ENCODE measurements at regions not wholly inside any gene's neighbourhood (a gene's known extent, or its start where the extent isn't known, plus 50 kb on each side); places are given as distances from the start of the nearest gene placed in this dataset.

DNA sequence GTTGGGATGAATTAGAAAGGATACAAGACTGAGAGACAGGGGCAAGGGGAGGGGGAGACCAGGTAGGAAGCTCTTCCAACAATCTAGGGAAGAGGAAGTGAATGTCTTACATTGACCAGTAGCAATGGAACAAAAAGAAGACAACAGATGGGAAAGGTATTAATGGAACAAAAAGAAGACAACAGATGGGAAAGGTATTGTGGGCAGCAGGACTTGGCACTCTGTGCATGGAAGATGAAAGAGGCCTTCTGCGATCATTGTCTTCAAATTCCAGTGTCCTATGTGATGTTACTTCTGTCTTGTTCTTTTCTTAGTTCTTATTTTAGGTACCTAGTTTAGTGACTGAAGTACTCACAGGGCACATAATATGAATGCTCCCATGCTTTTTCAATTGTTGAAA is 161.8 kb downstream of the PALM2AKAP2 start:
- H3K4me1 ChIP-seq, result no peaks in the 10 kb centered on the region
- TF ChIP-seq EZH2phosphoT487 (IDR thresholded peaks at IDR 0.05) (no peak), EZH2 (IDR thresholded peaks at IDR 0.05) (no peak)
- TF ChIP-seq, protein P1, sequence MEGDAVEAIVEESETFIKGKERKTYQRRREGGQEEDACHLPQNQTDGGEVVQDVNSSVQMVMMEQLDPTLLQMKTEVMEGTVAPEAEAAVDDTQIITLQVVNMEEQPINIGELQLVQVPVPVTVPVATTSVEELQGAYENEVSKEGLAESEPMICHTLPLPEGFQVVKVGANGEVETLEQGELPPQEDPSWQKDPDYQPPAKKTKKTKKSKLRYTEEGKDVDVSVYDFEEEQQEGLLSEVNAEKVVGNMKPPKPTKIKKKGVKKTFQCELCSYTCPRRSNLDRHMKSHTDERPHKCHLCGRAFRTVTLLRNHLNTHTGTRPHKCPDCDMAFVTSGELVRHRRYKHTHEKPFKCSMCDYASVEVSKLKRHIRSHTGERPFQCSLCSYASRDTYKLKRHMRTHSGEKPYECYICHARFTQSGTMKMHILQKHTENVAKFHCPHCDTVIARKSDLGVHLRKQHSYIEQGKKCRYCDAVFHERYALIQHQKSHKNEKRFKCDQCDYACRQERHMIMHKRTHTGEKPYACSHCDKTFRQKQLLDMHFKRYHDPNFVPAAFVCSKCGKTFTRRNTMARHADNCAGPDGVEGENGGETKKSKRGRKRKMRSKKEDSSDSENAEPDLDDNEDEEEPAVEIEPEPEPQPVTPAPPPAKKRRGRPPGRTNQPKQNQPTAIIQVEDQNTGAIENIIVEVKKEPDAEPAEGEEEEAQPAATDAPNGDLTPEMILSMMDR (IDR thresholded peaks at IDR 0.05), result no peak
- no peaks in the 10 kb centered on the region for H3K27me3 ChIP-seq
- no peak overlapping the region for H3K4me2 ChIP-seq
- no peaks in the 10 kb centered on the region for H3F3A ChIP-seq (ENCODE audit: low read depth)
- H4K20me1 ChIP-seq (ENCODE audit: low read depth), result no peaks in the 10 kb centered on the region
- no peaks in the 10 kb centered on the region for H3K9me3 ChIP-seq (ENCODE audit: low read depth)
- H3K4me1 Mint-ChIP-seq, result peaks cover 7% of the 10 kb centered on the region
- peaks cover 1% of the 10 kb centered on the region for H3K36me3 Mint-ChIP-seq
- H3K79me2 ChIP-seq (ENCODE audit: low read depth), result no peaks in the 10 kb centered on the region
- H3K9ac ChIP-seq, result no peak overlapping the region
- no peak for DNase-seq (ENCODE audit: low spot score)
- no peaks in the 10 kb centered on the region for H3K9me3 Mint-ChIP-seq
- no peak overlapping the region for H3K4me3 ChIP-seq
- no peak overlapping the region for H3K27ac Mint-ChIP-seq
- H3K4me3 Mint-ChIP-seq, result no peak overlapping the region
- H3K27me3 Mint-ChIP-seq (ENCODE audit: insufficient read depth, low read depth), result no peaks in the 10 kb centered on the region
- H2AFZ ChIP-seq (replicated peaks), result no peak overlapping the region
- H3K36me3 ChIP-seq, result no peaks in the 10 kb centered on the region
- H3K27ac ChIP-seq, result no peak overlapping the region

DNA sequence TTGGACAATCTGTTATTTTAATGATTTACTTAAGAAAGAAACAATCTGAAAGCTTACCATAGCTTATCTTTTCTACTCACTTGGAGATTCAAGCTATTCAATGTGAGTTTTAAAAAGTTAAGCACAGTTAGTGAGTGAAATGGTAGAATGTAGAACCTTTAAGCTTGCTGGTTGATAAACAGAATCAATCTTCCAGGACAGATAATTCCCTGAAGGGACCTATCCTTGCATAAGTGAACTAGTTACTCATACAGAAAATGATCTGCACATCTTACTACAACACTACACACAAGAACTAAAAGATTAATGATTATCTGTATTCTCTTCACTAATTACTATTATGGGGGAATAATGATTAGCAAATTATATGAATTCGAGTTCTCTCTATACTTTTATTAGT is 165.6 kb downstream of the PALM2AKAP2 start:
- Mint-ChIP-seq H3K4me3 (no peak overlapping the region), H3K9me3 (no peaks in the 10 kb centered on the region), H3K4me1 (peaks cover 3% of the 10 kb centered on the region), H3K27ac (no peak overlapping the region), H3K27me3 (ENCODE audit: insufficient read depth, low read depth) (peaks cover 2% of the 10 kb centered on the region), H3K36me3 (peaks cover 1% of the 10 kb centered on the region)
- DNase-seq (ENCODE audit: low spot score), result no peak
- Histone ChIP-seq H3K9me3 (ENCODE audit: low read depth) (no peaks in the 10 kb centered on the region), H3K79me2 (ENCODE audit: low read depth) (no peaks in the 10 kb centered on the region), H3K4me2 (no peak overlapping the region), H3K9ac (no peak overlapping the region), H4K20me1 (ENCODE audit: low read depth) (no peaks in the 10 kb centered on the region), H3F3A (ENCODE audit: low read depth) (no peaks in the 10 kb centered on the region), H3K27me3 (no peaks in the 10 kb centered on the region), H3K36me3 (no peaks in the 10 kb centered on the region), H2AFZ (replicated peaks) (no peak overlapping the region), H3K4me1 (no peaks in the 10 kb centered on the region), H3K27ac (no peak overlapping the region), H3K4me3 (no peak overlapping the region)
- TF ChIP-seq, protein P1 (IDR thresholded peaks at IDR 0.05), result no peak
- TF ChIP-seq EZH2phosphoT487 (IDR thresholded peaks at IDR 0.05) (no peak), EZH2 (IDR thresholded peaks at IDR 0.05) (no peak)

DNA sequence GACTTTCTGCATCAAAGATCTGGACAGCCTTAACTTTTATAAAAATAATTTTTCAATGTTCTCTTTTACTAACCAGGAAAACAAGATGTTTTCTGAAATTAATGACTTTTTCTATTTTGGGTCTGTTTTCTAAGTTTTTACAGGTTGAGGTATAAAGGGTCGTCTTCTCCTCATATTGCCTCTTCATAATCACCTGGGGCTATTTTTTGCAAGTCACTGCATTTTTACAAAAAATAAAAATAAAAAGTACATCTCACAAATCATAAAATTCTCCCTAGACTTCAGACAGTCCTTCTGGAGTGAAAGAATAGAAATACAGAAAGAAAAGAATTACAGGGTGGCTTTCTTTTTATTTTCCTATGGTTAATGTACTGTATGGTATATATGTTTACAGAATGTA is 168.5 kb downstream of the PALM2AKAP2 start:
- Histone ChIP-seq H2AFZ (replicated peaks) (no peak overlapping the region), H3F3A (ENCODE audit: low read depth) (no peaks in the 10 kb centered on the region), H3K9me3 (ENCODE audit: low read depth) (no peaks in the 10 kb centered on the region), H3K79me2 (ENCODE audit: low read depth) (no peaks in the 10 kb centered on the region), H3K36me3 (no peaks in the 10 kb centered on the region), H3K27ac (no peak overlapping the region), H3K4me2 (no peak overlapping the region), H3K27me3 (no peaks in the 10 kb centered on the region), H4K20me1 (ENCODE audit: low read depth) (no peaks in the 10 kb centered on the region), H3K4me3 (no peak overlapping the region), H3K4me1 (no peaks in the 10 kb centered on the region), H3K9ac (no peak overlapping the region)
- Mint-ChIP-seq H3K9me3 (no peaks in the 10 kb centered on the region), H3K36me3 (no peaks in the 10 kb centered on the region), H3K4me3 (no peak overlapping the region), H3K27ac (no peak overlapping the region), H3K27me3 (ENCODE audit: insufficient read depth, low read depth) (peaks cover 2% of the 10 kb centered on the region), H3K4me1 (peaks cover 10% of the 10 kb centered on the region)
- no peak for DNase-seq (ENCODE audit: low spot score)
- TF ChIP-seq EZH2phosphoT487 (IDR thresholded peaks at IDR 0.05), result no peak

DNA sequence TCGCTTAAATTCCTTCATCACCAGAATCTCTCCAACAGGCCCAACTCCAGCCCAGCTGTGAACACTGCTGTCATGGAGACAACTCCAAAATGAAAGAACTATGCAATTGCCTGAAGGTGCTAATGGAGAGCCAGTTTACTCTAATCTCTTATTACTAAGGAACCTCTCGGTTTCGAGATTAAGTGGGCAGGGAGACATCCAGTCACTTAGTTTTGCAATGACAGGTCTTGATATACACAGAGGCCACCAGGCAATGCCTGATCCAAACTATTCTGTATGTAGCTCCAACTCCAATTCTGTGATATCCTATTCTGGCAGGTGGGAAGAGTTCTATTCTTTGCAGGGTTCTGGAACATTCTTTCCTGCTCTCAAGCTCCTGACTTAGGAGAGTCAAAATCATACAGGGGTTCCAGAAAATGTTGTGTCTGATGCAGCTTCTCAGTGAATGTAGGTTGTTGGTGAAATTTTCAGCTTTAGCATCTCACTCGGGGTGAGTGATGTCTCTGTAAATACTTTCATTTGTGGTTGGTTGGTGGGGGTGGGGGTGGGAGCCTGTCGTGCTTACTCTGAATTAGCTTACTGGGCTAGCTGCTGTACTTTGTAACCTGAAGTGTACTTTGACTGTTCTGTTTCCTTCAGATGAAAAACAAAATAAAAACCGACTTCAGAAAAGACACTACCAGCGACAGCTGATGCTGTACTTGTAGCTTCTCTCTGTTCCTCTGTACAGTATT is 170.9 kb downstream of the PALM2AKAP2 start:
- Histone ChIP-seq H3K4me3 (no peak overlapping the region), H3K9ac (no peak overlapping the region), H3K36me3 (no peaks in the 10 kb centered on the region), H3K79me2 (ENCODE audit: low read depth) (no peaks in the 10 kb centered on the region), H4K20me1 (ENCODE audit: low read depth) (no peaks in the 10 kb centered on the region), H3F3A (ENCODE audit: low read depth) (no peaks in the 10 kb centered on the region), H3K27me3 (no peaks in the 10 kb centered on the region), H3K4me2 (no peak overlapping the region), H3K27ac (no peak overlapping the region), H3K9me3 (ENCODE audit: low read depth) (no peaks in the 10 kb centered on the region), H3K4me1 (peaks cover 8% of the 10 kb centered on the region), H2AFZ (replicated peaks) (no peak overlapping the region)
- no peak overlapping the region for H3K4me3 Mint-ChIP-seq
- DNase-seq (ENCODE audit: low spot score), result no peak
- H3K4me1 Mint-ChIP-seq, result peaks cover 18% of the 10 kb centered on the region
- no peaks in the 10 kb centered on the region for H3K9me3 Mint-ChIP-seq
- H3K27ac Mint-ChIP-seq, result no peak overlapping the region
- H3K36me3 Mint-ChIP-seq, result no peaks in the 10 kb centered on the region
- TF ChIP-seq, protein P1 (IDR thresholded peaks at IDR 0.05), result no peak
- TF ChIP-seq EZH2phosphoT487 (IDR thresholded peaks at IDR 0.05) (no peak), EZH2 (IDR thresholded peaks at IDR 0.05) (no peak)
- H3K27me3 Mint-ChIP-seq (ENCODE audit: insufficient read depth, low read depth), result peaks cover 2% of the 10 kb centered on the region
